Adrenal gland (tissue), 5 donors: ENCODE measurements at regions not wholly inside any gene's neighbourhood (a gene's known extent, or its start where the extent isn't known, plus 50 kb on each side); places are given as distances from the start of the nearest gene placed in this dataset.

Experiments used
- CTCF ChIP-seq, 6 experiments: fragments of 450-650 bp in 4 of 6; fragments of 200-600 bp in 2 of 6; sonication (generic) in 1 of 6; IDR thresholded peaks; 1 replicate in 5 of 6; 2 replicates in 1 of 6; pipeline versions ENCODE4 v1.5.1 to v1.8.0; 2016 to 2021; ENCODE audit warnings: antibody characterized with exemption in 6 of 6, mild to moderate bottlenecking in 2 of 6, moderate library complexity in 1 of 6
- POLR2A ChIP-seq, 2 donors: fragments of 450-650 bp; IDR thresholded peaks; one replicate each; pipeline ENCODE4 v1.6.1; 2017; ENCODE audit warnings: antibody characterized with exemption in 2 of 2, mild to moderate bottlenecking in 2 of 2, moderate library complexity in 1 of 2
- donor health status: DM: no; HTN: no; CAD: no.

- TF ChIP-seq POLR2A (IDR thresholded peaks at IDR 0.05) (no peak), CTCF (IDR thresholded peaks at IDR 0.05) (no peak)
Observed at GRCh38 chr7:63038987-63039386, 959.7 kb upstream of the ZNF722 start.
